Right lobe of liver (tissue), 4 donors: ENCODE measurements at regions not wholly inside any gene's neighbourhood (a gene's known extent, or its start where the extent isn't known, plus 50 kb on each side); places are given as distances from the start of the nearest gene placed in this dataset.

Experiments used
- POLR2A ChIP-seq: fragments of 450-650 bp; IDR thresholded peaks from one replicate; pipeline ENCODE4 v1.6.1; 2017; ENCODE audit warnings: antibody characterized with exemption, mild to moderate bottlenecking
- TF ChIP-seq, protein P1 (sequence below), 4 donors: fragments of 200-600 bp in 3 of 4; fragments of 450-650 bp in 1 of 4; IDR thresholded peaks; one replicate each; pipeline versions ENCODE4 v1.5.1 to v1.8.0; 2016 to 2022; ENCODE audit warnings: antibody characterized with exemption in 4 of 4, mild to moderate bottlenecking in 2 of 4
- donor health status: DM: no; HTN: no; CAD: no.
- donor health status: DM: no; HTN: no; CAD: no.
- donor health status: DM: no; HTN: yes; CAD: no.

- TF ChIP-seq, protein P1, sequence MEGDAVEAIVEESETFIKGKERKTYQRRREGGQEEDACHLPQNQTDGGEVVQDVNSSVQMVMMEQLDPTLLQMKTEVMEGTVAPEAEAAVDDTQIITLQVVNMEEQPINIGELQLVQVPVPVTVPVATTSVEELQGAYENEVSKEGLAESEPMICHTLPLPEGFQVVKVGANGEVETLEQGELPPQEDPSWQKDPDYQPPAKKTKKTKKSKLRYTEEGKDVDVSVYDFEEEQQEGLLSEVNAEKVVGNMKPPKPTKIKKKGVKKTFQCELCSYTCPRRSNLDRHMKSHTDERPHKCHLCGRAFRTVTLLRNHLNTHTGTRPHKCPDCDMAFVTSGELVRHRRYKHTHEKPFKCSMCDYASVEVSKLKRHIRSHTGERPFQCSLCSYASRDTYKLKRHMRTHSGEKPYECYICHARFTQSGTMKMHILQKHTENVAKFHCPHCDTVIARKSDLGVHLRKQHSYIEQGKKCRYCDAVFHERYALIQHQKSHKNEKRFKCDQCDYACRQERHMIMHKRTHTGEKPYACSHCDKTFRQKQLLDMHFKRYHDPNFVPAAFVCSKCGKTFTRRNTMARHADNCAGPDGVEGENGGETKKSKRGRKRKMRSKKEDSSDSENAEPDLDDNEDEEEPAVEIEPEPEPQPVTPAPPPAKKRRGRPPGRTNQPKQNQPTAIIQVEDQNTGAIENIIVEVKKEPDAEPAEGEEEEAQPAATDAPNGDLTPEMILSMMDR (IDR thresholded peaks at IDR 0.05), result no peak
- no peak for TF ChIP-seq POLR2A
Measured at GRCh38 chr21:14614287-14614686, 68.2 kb upstream of the SAMSN1 start.
